ENCODE measurements at regions not wholly inside any gene's neighbourhood (a gene's known extent, or its start where the extent isn't known, plus 50 kb on each side); places are given as distances from the start of the nearest gene placed in this dataset.

DNA sequence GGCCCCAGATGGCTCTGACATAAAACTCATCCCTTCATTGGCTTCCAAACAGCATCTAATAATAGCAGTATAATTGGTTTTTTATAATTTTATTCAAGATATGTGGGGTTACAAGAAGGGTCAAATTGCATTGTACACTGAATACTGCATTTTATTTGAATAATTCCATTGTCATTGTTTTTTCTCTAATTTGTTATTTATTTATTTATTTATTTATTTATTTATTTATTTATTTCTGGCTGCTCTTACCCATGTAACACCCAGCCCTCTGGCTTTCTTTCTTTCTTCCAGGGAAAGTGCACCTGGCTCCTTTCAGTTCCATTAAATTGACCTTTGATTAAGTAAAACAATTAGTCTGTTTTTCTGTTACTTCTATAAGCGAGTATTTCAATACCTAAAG lies 210.1 kb downstream of the CDH9 start:
- no peak for DNase-seq

DNA sequence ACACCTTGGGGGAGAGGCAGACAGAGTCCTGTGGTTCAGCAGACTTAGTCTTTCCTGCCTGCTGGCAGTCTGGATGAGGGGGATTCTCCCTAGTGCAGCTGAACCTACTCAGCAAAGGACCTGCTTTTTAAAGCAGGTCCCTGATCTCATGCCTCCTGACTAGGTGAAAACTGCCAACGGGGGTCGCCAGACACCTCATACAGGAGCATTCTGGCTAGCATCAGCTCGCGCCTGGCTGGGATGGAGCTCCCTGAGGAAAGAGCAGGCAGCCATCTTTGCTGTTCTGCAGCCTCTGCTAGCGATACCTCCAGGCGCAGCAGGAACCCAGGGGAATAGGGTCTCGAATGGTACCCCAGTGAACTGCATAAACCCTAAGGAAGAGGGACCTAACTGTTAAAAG lies 225.2 kb downstream of the CDH9 start:
- no peak for DNase-seq

- no peak for DNase-seq
Observed at GRCh38 chr5:26812714-26813113, 225.7 kb downstream of the CDH9 start.

GRCh38 chr5:26807231-26808199 lies 230.9 kb downstream of the CDH9 start:
- DNase-seq, result no peak

GRCh38 chr5:26805076-26805475 lies 233.3 kb downstream of the CDH9 start:
- peak; percentile 21 for DNase-seq

GRCh38 chr5:26802944-26803343 lies 235.4 kb downstream of the CDH9 start:
- no peak for DNase-seq

GRCh38 chr5:26791433-26791832 lies 247.0 kb downstream of the CDH9 start:
- DNase-seq, result no peak

DNA sequence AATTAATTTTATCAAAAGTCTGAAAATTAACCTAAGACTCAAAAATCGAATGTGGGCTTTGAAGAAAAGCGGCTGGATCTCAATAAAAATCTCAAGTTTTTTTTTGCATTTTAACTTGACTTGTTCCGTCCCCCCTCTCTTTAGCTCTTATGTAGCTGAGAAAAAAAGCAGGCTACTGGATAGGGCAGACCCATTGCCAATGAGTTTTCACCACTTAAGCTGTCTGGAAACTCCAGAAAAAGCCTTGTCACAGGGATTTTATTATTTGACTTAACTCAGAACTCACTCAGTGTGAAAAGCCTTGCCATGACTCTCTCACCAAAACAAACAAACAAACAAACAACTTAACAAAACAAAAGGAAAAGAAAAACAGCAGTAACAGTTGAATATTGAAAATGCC lies 247.4 kb downstream of the CDH9 start:
- no peak for DNase-seq

DNA sequence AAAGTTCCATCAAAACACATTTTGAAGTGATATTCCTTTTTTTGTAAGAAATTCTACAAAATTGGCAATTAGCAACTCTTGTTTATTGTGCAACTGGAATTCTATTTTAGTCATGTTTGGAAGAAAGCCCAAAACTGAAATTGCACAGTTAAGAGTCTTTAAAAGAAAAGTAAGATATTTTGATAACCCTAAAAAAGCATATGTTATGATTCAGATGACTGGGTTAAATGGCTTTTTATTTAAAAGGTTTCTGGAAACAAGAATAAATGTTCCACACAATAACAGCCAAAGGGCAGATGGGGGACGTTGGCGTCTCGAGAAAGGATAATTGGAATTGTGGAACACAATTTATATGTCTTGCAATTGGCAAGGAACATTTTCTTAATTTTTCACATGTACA lies 275.2 kb downstream of the CDH9 start:
- DNase-seq, result no peak

DNA sequence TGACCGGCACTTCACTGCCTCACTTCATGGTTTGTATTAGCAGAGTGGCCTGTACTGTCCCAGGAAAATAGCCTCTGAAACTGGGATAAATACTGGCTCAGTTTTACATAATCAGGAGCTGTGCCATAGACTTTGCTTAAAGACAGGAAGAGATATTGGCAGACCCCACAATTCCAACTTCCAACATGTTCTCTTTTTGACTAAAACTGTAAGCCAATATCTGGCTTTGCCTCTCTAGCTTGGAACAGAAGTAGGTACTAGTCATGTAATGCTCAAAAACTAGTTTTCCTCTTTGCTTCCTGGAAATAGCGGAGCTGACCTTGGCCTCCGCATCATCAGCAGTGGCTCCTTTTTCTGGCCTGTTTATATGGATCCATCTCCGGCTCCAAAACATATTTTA lies 276.9 kb downstream of the CDH9 start:
- DNase-seq, result no peak

- DNase-seq, result peak; percentile 78
Observed at GRCh38 chr5:26761045-26761444, 277.3 kb downstream of the CDH9 start.

GRCh38 chr5:26757941-26758340 lies 280.4 kb downstream of the CDH9 start:
- DNase-seq, result no peak

- DNase-seq, result no peak
Observed at GRCh38 chr5:26749829-26750228, 288.6 kb downstream of the CDH9 start.

GRCh38 chr5:26740182-26740581 lies 298.2 kb downstream of the CDH9 start:
- no peak for DNase-seq

GRCh38 chr5:26737348-26738265 lies 300.8 kb downstream of the CDH9 start:
- no peak for DNase-seq

GRCh38 chr5:26727916-26728315 lies 310.5 kb downstream of the CDH9 start:
- DNase-seq, result no peak

DNA sequence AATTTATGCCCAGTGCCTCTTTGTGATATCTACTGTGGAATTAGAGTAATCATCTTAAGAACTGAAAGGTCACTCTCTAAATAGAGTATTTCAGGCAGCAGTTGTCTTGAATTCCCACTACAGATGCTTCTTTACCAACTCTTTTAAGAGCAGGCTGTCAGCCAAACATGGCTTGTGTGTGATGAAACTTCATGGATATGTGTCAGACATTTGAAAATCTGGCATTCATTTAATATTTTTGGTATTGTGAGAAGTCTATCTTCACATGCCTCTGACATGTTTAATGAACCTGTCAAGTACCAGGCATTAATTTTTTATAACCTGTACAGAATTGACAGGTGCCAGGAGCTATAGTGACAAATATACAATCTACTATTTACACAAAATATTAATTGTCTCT lies 318.6 kb downstream of the CDH9 start:
- DNase-seq, result no peak

DNA sequence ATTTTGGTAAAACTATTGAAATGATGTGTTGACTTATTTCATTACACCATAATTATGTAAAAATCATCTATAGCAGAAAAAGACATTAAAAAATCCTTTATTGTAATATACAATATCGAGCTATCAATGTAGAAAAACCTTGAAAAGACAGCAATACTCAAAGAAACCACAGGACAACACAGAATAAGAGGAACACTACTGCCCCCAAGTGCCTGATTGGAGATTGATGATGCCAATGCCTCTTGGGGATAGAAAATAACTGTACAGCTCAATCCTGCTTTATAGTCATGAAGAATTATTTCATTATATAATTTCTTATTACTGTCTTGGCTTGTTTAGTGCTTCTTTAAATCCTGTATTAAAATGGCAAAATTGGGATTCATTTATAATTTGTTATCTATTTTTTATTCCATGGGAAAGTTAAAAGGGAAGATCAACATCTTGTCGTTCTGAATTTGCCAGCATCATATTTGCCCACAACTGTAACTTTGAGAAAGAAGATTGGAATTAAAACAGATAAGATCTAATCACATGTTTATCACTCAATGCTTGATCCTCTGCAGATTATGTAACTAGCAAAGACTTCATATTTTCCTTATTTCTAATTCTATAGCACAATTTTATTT lies 337.5 kb downstream of the CDH9 start:
- peak; percentile 83 for DNase-seq

DNA sequence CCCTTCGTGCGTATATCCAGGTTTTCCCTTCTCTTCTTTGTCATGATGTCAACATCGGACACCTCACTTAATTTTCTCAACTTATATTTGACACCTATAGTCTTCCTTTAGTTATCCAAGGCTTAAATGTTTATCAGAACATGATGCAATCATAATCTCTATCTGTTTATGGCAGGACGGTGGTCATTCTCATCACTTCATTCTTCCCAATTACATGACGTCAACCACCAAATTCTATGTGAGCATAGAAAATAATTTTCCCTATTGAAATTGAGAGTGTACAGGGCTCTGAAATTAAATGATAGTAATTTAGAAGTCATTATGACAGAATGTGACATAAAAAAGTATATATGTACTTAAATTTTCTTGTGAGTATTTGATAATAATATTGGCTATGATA lies 345.4 kb downstream of the CDH9 start:
- DNase-seq, result no peak

GRCh38 chr5:26691486-26691885 lies 346.9 kb downstream of the CDH9 start:
- DNase-seq, result no peak

DNA sequence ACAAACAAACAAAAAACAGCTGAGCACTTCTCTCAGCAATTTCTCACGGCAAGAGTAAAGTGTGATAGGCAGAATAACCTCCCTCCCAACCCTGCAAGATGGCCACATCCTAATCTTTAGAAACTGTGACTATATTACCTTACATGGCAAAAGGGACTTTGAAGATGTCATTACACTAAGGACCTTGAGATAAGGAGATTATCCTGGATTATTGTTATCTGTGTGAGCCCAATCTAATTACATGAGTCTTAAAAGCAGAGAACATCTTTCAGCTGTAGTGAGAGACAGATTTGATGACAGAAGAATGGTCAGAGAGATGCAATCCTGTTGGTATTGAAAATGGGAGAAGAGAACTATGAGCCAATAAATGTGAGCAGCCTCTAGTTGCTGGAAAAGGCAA lies 347.9 kb downstream of the CDH9 start:
- DNase-seq, result no peak

DNA sequence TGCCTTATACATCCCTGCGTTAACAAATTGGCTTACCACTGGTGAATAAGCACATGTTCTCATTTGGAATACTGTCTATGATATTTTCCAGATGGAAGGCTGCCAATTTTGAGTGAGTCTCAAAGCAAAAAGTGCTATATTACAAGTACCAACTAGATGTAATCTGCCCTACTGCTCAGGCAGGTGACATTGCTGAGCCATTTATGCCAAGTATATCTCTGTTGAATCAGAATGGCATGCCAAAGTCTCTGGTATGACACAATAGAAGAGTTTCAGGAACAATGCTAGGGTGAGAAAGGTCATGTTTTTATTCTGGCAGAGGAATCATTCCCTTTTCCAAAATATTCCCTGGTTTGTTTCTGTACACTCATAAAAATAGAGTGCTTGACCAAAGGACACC lies 356.5 kb downstream of the CDH9 start:
- DNase-seq, result peak; percentile 8

- no peak for DNase-seq
Observed at GRCh38 chr5:26674846-26675245, 363.5 kb downstream of the CDH9 start.
